NB4 (cell line): ENCODE measurements at regions not wholly inside any gene's neighbourhood (a gene's known extent, or its start where the extent isn't known, plus 50 kb on each side); places are given as distances from the start of the nearest gene placed in this dataset.

Source experiments
- CTCF ChIP-seq: IDR thresholded peaks from one replicate; pipeline ENCODE4 v1.5.1; 2012; ENCODE audit warnings: low read depth, low read length
- MYC ChIP-seq: IDR thresholded peaks from 2 replicates; pipeline ENCODE4 v1.6.1; 2011; ENCODE audit warnings: low read depth, low read length
- POLR2A ChIP-seq: IDR thresholded peaks from 2 replicates; pipeline ENCODE4 v1.6.1; 2011; ENCODE audit warnings: mild to moderate bottlenecking; ENCODE audit not compliant: insufficient read length; ENCODE audit errors: extremely low read depth

GRCh38 chr4:67371615-67372014, 173.7 kb downstream of the CENPC start:
- TF ChIP-seq CTCF: no peak
- no peak for TF ChIP-seq POLR2A
- TF ChIP-seq MYC: no peak
